ENCODE measurements at regions not wholly inside any gene's neighbourhood (a gene's known extent, or its start where the extent isn't known, plus 50 kb on each side); places are given as distances from the start of the nearest gene placed in this dataset.

GRCh38 chr10:2782950-2783349 is 284.4 kb upstream of the PFKP start:
- H3K36me3 ChIP-seq = no peaks in the 10 kb centered on the region
- H3K9me3 ChIP-seq = no peaks in the 10 kb centered on the region
- no peak for DNase-seq
- no peak for TF ChIP-seq POLR2AphosphoS5 (IDR thresholded peaks at IDR 0.05)
- TF ChIP-seq, protein P1, sequence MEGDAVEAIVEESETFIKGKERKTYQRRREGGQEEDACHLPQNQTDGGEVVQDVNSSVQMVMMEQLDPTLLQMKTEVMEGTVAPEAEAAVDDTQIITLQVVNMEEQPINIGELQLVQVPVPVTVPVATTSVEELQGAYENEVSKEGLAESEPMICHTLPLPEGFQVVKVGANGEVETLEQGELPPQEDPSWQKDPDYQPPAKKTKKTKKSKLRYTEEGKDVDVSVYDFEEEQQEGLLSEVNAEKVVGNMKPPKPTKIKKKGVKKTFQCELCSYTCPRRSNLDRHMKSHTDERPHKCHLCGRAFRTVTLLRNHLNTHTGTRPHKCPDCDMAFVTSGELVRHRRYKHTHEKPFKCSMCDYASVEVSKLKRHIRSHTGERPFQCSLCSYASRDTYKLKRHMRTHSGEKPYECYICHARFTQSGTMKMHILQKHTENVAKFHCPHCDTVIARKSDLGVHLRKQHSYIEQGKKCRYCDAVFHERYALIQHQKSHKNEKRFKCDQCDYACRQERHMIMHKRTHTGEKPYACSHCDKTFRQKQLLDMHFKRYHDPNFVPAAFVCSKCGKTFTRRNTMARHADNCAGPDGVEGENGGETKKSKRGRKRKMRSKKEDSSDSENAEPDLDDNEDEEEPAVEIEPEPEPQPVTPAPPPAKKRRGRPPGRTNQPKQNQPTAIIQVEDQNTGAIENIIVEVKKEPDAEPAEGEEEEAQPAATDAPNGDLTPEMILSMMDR (IDR thresholded peaks at IDR 0.05) = no peak
- TF ChIP-seq EP300 (IDR thresholded peaks at IDR 0.05) = no peak
- no peak for TF ChIP-seq POLR2A (IDR thresholded peaks at IDR 0.05)
- intact Hi-C loops (cut with DNase I) = no loop called here
- no peaks in the 10 kb centered on the region for H3K4me1 ChIP-seq
- 88% methylated on average over 9 of the region's 9 CpGs for WGBS, 2 donors
- no peak overlapping the region for H3K27ac ChIP-seq
- H3K27me3 ChIP-seq = peaks cover 0 to 6% (median 0%) of the 10 kb centered on the region in 3 donors
- H3K4me3 ChIP-seq = no peak overlapping the region

DNA sequence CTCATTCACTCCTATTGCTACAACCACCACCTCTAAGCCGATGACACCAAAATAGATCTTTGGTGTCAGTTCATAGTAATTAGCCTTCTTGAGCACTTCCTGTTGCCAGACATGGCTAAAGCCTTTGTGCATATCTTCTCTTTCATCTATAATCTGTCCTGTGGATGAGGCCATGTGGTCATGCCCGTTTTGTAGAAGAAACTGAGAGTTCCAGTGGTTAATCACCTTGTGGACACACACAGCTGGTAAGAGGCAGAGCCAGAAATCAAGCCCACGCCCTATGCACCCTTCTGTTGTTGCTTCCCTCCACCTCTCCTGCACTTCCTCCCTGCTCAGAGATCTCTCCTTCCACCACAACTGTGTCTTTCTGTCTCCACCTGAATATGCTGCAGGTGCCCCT is 285.1 kb upstream of the PFKP start:
- Histone ChIP-seq H3K4me3 (no peak overlapping the region), H3K9me3 (no peaks in the 10 kb centered on the region), H3K27ac (no peak overlapping the region), H3K27me3 (peaks cover 0 to 6% (median 0%) of the 10 kb centered on the region in 3 donors), H3K4me1 (no peaks in the 10 kb centered on the region), H3K36me3 (no peaks in the 10 kb centered on the region)
- WGBS, 2 donors = 53 to 70% methylated on average over 3 of the region's 3 CpGs
- DNase-seq = no peak
- intact Hi-C loops (cut with DNase I) = no loop called here
- no peak for TF ChIP-seq POLR2A (IDR thresholded peaks at IDR 0.05)
- TF ChIP-seq EP300 (IDR thresholded peaks at IDR 0.05) = no peak
- TF ChIP-seq POLR2AphosphoS5 (IDR thresholded peaks at IDR 0.05) = no peak
- TF ChIP-seq, protein P1 (IDR thresholded peaks at IDR 0.05) = no peak

GRCh38 chr10:2777666-2778355 is 289.5 kb upstream of the PFKP start:
- H3K4me3 ChIP-seq = no peak overlapping the region
- peaks cover 0 to 12% (median 0%) of the 10 kb centered on the region in 3 donors for H3K27me3 ChIP-seq
- no peak for DNase-seq
- no peaks in the 10 kb centered on the region for H3K9me3 ChIP-seq
- no peak for TF ChIP-seq POLR2AphosphoS5 (IDR thresholded peaks at IDR 0.05)
- TF ChIP-seq POLR2A (IDR thresholded peaks at IDR 0.05) = no peak
- TF ChIP-seq EP300 (IDR thresholded peaks at IDR 0.05) = no peak
- TF ChIP-seq, protein P1 (IDR thresholded peaks at IDR 0.05) = no peak
- no peak overlapping the region for H3K27ac ChIP-seq
- no peaks in the 10 kb centered on the region for H3K36me3 ChIP-seq
- intact Hi-C loops (cut with DNase I) = no loop called here
- no peaks in the 10 kb centered on the region for H3K4me1 ChIP-seq
- WGBS, 2 donors = 74 to 79% methylated on average over 5 of the region's 5 CpGs

DNA sequence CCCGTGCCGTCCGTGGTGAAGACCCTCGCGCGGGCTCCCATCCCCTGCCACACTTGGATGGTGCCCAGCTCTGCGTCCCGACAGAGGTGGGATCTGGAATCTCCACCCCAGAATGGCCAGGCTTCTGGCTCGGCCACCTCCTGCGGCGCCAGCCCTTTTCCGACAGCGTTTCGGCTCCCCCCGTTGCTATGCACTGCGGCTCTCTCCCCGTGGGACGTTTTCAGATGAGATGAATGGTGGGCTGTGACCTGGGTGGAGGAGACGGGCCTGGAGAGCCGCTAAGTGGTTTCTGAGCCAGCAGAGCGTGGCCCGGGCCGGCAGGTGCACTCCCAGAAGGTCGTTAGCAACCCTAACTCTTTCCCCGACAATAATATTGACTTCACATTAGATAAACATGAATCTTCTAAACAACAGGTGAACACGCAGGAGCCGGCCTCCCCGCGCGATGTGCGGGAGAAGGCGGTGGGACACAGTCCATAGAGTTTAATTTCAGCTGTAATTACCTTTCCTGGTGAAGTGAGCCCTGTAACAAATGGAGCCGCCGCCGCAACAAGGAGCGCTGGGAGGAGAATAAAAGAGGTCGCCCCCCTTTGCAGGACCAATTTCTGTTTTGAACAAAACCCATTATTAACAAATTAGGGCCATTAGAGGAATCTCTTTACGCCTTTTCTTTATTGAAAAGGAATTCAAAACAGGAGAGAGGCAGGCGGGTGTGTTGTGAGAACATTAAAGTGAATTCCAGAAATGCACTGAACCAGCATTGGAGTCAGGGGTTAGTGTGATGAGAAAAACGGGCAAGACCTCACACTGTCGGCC is 294.3 kb upstream of the PFKP start:
- Histone ChIP-seq H3K4me1 (no peaks in the 10 kb centered on the region), H3K9me3 (no peaks in the 10 kb centered on the region), H3K27ac (no peak overlapping the region), H3K27me3 (peaks cover 0 to 14% (median 0%) of the 10 kb centered on the region in 3 donors), H3K36me3 (no peaks in the 10 kb centered on the region), H3K4me3 (no peak overlapping the region)
- 70 to 80% methylated on average over 41 of the region's 41 CpGs for WGBS, 2 donors
- TF ChIP-seq, protein P1 (IDR thresholded peaks at IDR 0.05) = no peak
- TF ChIP-seq POLR2A (IDR thresholded peaks at IDR 0.05) = no peak
- TF ChIP-seq EP300 (IDR thresholded peaks at IDR 0.05) = no peak
- TF ChIP-seq POLR2AphosphoS5 (IDR thresholded peaks at IDR 0.05) = no peak
- DNase-seq = no peak
- intact Hi-C loops (cut with DNase I) = no loop called here

Data from sigmoid colon (tissue), 6 donors.